HG02870 (cell line): ENCODE measurements at regions not wholly inside any gene's neighbourhood (a gene's known extent, or its start where the extent isn't known, plus 50 kb on each side); places are given as distances from the start of the nearest gene placed in this dataset.

Experiments
- ATAC-seq: cut with Tn5 transposase; IDR thresholded peaks from one replicate; pipeline ENCODE4 v1.9.1; 2021; ENCODE audit warnings: mild to moderate bottlenecking, moderate library complexity; ENCODE audit not compliant: unreplicated experiment

DNA sequence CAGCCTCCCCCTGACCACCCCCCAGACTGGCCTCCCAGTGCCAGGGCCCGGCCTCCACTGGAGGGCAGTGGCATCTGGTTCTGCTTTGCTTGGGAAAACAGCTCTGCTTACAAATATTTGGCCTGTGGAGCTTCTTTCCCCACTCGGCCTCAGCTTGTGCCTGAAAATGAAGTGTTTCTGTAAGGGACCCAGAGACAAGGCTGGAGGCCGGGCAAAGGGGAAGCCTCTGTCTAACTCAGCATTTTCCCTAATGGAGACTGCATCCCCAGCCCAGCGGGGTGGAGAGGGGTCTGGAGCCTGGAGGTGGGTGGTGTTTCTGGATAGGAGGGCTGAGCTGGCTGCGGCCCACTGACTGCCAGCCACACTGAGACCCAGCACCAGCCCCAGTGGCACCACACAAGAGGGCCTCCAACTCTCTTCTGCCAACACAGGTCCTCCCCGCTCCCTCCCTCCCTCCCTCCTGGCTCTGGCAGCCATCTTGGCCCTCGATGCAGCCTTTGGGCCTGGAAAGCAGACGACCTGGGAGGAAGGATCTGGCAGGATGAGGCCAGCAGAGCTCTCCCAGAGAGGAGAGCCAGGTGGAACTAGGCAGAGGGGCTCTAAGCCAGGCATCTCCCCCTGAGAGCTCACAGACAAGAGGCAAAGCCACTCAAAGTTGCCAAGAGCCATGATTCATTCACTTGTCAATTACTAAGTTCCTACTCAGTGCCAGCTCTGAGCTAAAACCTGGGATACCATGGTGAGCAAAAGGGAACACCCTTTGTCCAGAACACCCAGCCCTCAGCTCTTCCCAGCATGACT lies 77.1 kb upstream of the CD82 start:
- ATAC-seq, result no peak

DNA sequence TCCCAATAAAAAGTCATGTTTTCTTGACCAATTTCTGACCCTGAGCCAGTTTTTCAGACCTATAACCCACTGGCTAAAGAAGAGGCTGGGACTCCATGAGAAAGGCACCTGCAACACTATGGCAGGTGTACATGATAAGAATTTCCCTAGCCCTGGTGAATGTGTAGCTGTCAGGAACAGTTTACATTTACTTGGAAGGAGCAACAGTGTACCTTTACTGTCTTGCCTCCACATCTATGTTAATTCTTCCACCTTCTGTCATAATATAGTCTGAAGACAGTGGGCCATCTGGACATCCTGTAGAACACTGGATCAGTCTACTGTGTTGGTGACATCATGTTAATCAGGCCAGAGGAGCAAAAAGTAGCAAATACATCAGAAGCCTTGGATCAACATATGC lies 72.1 kb upstream of the CD82 start:
- ATAC-seq, result no peak

DNA sequence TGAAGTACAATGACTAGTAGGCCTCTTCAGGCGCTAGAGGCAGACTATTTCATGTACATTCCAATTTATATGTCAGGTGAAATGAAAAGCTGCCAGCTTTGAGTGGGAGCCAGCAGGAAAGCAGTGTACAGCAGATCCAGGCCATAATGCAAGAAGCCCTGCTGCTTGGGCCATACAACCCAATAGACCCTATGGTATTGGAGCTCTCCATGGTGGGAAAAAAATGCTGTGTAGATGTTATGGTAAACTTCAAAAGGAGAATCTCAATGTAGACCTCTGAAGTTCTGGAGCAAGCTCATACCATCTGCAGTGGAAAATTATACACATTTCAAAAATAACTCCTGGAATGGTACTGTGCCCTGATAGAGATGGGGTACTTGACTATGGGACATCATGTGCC lies 71.5 kb upstream of the CD82 start:
- no peak for ATAC-seq

DNA sequence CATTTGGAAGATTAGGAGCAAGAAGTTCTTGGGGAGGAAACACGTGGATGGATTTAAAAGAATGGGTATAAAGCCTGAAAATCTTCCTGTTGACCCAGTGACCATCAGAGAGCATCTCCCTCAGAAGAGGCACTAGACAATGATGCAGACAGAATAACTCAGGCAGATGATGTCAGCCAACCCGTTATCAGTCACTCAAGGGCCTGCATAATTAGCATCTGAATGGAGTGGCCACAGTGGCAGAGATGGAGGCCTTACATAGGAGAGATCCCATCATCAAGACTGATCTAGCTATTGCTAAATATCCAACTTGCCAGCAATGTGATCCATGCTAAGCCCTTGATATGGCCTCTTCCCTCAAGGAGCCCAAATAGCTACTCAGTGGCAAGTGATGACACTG lies 70.7 kb upstream of the CD82 start:
- no peak for ATAC-seq

DNA sequence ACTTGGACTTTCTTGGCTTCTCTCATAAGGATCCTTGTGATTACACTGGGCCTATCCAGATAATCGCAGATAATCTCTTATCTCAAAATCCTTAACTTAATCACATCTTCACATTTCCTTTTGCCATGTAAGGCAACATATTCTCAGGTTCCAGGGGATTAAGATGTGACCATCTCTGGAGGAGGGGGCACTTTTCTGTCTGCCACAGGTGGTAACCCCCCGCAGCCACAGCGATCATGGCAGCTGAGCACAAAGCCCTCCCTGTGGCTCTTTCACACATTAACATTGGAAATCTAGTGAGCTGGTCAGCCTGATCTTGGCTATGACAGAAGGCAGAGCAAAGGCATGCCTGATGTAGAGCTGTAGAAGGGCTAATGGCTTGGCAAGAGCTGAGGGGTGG lies 69.1 kb upstream of the CD82 start:
- no peak for ATAC-seq

DNA sequence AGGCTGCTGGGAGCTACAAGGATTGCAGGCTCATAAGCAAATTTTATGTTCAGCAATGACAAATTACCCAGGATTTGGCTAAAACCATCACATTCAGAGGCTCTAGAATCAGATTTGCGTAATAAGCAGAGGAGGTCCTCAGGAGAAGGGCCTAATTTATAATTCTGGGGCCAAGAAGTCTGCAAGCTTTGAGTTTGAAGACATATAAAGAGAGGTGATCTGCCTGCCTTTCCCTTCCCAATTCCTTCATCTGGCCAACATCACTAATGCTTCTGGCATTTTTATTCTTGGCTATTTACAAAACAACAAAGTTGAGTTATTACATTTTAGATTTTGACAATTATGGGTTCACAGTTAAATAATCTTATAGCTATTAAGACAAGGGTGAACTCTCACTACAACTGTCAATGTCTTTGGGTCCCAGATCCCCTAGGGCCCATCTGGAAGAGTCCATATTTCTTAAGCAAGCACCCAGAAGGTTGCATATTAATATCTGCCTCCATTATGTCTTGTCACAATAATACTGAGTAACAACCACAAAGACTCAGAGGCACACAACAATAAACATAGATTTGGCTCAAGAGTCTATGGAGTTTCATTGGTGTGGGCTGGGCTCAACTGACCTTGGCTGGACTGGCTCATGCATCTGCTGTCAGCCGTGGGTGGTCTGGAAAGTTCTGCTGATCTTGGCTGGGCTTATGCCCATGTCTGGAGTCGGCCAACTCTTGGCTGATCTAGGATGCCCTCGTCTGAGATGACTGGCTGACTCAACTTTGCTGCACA lies 67.2 kb upstream of the CD82 start:
- ATAC-seq, result no peak

DNA sequence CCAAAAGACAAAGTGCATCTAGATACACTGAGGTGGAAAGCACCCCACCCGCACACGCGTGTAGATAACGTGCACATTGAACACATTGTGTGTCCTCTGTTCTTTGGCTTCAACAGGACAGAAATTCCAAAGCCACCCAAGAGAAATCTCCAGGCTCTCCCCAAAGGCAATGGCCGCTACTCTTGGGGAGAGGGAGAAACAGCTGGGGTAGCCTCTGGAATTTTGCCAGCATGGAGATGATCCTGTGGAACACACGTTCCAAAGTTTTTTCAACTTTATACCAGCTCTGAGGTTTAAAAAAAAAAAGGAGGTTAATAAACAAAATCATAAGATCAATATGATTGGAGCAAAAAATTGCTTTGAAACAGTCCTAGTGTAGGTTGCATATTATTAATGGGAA lies 63.0 kb upstream of the CD82 start:
- ATAC-seq, result no peak

DNA sequence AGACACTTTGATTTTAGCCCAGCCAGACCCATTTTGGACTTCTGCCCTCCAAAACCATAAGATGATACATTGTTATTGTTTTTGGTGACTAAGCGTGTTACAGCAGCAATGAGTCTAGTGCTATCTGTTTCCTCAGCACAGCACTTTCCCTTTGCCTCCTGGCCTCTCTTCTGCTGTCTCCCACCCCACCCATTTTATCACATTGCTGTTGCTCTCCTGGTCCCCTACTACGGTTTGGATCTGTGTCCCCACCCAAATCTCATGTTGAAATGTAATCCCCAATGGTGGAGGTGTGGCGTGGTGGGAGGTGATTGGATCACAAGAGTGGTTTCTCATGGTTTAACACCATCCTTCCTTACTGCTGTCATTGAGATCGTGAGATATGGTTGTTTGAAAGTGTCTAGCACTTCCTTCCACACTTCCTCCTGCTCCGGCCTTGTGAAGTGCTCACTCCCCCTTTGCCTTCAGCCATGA lies 59.8 kb upstream of the CD82 start:
- no peak for ATAC-seq

DNA sequence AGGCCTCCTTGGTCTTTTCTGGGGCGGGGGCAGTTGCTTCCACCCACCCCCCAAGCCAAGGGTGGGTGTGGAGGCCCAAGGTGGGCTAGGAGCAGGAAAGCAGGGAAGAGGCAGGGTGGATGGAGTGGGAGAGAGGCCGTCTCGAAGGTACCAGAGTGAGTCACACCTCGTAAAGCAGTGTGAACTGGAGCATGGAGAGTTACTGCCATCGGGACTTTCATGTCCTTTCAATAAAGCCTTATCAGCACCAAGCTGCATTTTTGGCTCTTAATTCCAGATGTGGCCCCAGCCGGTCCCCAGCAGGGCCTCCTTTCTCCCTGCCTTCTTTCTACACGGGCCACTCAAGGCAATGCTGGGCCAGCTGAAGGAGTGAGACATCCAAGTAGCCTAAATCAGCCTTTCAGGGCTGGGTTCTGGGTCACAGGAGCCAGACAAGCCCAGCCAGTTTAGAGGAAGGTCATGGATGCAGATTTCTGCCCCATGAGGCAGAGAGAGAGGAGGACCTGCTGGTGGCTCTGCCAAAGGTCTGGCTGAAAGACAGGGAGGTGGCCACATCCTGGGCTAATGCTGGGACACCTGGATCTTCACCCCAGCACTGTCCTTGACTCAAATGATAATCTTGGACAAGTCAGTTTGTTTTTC lies 59.0 kb upstream of the CD82 start:
- ATAC-seq, result no peak

DNA sequence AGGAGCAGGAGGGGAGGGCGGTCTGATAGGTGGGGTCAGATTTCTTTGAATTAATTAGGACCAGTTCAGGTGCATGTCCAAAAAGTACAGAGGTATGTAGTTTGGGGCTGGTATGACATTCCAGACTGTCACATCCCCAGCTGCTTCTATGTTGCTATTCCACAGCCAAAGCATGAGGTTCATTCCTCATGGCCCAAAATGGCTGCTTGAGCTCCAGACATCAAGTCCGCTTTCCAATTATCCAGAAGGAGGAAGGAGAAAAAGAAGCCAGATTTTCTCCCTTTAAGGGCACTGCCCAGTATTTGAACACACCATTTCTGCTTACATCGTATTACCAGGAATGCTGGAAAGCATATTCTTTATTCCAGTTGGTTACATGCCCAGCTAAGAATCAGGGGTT lies 58.0 kb upstream of the CD82 start:
- no peak for ATAC-seq

DNA sequence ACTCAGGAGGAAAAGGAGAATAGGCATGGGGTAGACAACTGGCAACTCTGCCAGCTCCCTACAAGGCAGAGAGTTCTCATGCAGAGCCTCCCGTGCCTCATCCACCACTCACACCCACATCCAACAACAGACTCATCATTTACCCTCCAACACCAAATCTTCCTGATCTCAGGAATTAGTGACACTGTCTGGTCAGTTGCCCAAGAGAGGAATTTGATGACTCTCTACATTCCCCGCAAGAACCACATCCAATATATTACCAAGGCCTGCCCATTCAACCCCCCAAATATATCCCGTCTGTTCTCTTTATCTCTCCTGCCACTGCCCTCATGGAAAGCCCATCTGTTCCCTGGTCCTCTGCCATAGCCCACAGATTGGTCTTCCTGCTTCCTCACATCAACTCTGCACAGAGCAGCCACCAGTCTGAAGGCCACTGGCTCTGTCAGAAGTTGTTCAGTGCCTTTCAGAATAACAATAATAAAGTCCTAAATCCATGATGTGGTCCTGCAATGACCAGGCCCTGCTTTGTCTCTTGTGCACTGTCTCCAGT lies 57.5 kb upstream of the CD82 start:
- ATAC-seq, result no peak

DNA sequence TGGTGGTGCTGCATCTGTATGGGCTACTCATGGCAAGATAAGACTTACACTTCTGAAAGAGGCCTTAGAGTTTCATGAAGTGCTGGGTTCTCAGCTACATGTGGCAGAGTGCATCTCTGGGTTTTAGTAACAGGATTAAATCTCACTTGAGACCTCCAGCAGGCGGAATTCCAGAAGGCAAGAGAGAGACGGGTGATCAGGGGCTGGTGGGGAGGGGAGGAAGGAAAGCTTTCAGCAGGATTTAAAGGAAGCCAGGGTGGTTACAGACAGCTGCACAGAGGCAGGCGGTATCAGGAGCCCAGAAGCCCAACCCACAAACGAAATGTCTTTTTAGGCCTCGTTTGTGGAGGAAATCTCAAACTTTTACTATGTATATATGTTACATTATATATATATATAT lies 56.2 kb upstream of the CD82 start:
- no peak for ATAC-seq

DNA sequence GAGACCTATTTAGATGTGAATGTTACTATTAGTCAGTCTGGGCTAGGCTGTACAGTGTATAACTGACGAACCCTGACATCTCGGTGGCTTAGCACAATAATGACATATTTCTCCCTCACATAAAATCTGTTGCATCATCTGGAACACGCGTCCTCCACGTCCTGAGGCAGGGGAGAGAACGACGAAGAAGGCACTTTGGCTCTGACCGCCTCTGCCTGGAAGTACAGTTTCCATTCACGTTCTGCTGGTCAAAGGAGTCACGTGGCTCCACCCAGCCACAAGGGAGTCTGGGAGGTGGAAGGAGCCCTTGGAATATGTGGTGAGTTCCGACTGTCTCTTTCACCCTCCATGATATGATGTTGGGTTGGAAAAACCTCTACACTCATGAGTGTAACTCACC lies 55.1 kb upstream of the CD82 start:
- no peak for ATAC-seq

DNA sequence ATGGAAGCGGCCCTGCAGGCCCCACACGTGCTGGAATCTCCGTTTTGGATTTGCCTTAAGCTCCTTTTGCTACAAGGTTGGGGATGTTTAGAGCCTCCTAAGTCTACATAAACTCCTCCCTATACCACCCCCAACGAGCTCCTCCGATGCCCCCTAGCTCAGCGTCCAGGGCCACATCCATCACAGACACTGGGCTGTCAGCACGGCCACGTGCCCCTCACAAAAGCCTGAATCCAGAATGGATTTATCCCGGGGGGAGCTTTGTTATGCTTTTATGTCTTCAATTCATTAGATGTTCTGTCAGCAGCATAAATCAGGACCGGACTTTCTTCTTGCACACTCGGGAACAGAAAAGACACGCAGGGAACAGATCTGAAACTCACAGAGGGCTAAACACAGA lies 52.6 kb upstream of the CD82 start:
- ATAC-seq, result no peak

DNA sequence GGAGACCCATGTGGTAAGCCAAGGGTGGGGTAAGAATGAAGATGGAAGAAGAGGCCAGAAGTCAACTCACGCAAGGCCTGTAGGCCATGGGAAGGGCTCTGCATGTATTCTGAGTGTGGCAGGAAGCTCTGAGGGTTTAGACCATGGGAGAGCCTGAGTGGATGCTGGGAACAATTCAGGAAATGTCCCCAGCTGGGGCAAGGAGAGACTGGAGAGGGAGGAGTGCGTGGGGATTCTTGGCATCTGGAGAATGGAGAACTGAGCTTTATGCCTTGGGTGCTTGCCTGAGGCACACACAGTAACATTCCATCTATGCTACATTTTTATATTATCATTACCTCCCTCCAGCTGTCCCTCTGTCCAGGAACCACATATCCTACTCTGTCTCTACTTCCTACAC lies 50.4 kb upstream of the CD82 start:
- no peak for ATAC-seq
